Stomach (tissue), 8 donors: ENCODE measurements at regions not wholly inside any gene's neighbourhood (a gene's known extent, or its start where the extent isn't known, plus 50 kb on each side); places are given as distances from the start of the nearest gene placed in this dataset.
"Not testable (repeated sequence)": the region's sequence is repeated elsewhere in the genome, so short reads cannot be mapped to it uniquely, and the experiment has no call there.

ENCODE experiments used
- DNase-seq, 2 donors: peaks; one replicate each; pipeline versions ENCODE4 v3.0.0 to v3.0.0-alpha.2; 2013 to 2019
- H3K27ac ChIP-seq, 5 donors: fragments of 200-600 bp in 4 of 5; sonication (generic) in 4 of 5; one replicate each; pipeline ENCODE4 v1.5.1; 2013 to 2019; ENCODE audit warnings: mild to moderate bottlenecking in 1 of 5, moderate library complexity in 1 of 5
- H3K27me3 ChIP-seq, 3 donors: fragments of 200-600 bp; sonication (generic); one replicate each; pipeline ENCODE4 v1.5.1; 2017 to 2019; ENCODE audit warnings: mixed run types in 1 of 3
- H3K36me3 ChIP-seq, 4 donors: fragments of 200-600 bp; sonication (generic); 1 replicate in 3 of 4; 2 replicates in 1 of 4; pipeline ENCODE4 v1.5.1; 2016 to 2019
- H3K4me1 ChIP-seq, 4 donors: fragments of 200-600 bp; sonication (generic); one replicate each; pipeline ENCODE4 v1.5.1; 2016 to 2019
- H3K4me3 ChIP-seq, 4 donors: fragments of 200-600 bp; sonication (generic) in 3 of 4; one replicate each; pipeline ENCODE4 v1.5.1; 2016 to 2019; ENCODE audit warnings: mild to moderate bottlenecking in 1 of 4
- H3K9me3 ChIP-seq, 4 donors: fragments of 200-600 bp; sonication (generic); one replicate each; pipeline ENCODE4 v1.5.1; 2016 to 2019
- CTCF ChIP-seq, 7 experiments: fragments of 450-650 bp in 4 of 7; fragments of 200-600 bp in 3 of 7; sonication (generic) in 3 of 7; IDR thresholded peaks; one replicate each; pipeline ENCODE4 v1.5.1; 2016 to 2019; ENCODE audit warnings: antibody characterized with exemption in 7 of 7, control low read depth in 2 of 7, mild to moderate bottlenecking in 1 of 7
- EP300 ChIP-seq: sonication (generic); formaldehyde crosslinking; IDR thresholded peaks from one replicate; pipeline ENCODE4 v1.6.1; 2017; ENCODE audit warnings: antibody characterized with exemption
- POLR2A ChIP-seq, 4 donors: fragments of 450-650 bp; IDR thresholded peaks; one replicate each; pipeline ENCODE4 v1.6.1; 2016; ENCODE audit warnings: antibody characterized with exemption in 4 of 4, control low read depth in 2 of 4, mild to moderate bottlenecking in 1 of 4, moderate library complexity in 1 of 4
- POLR2AphosphoS5 ChIP-seq, 3 donors: sonication (generic); formaldehyde crosslinking; IDR thresholded peaks; one replicate each; pipeline ENCODE4 v1.6.1; 2016; ENCODE audit warnings: antibody characterized with exemption in 3 of 3
- WGBS, 5 donors: extraction: QIAGEN DNeasy Blood & Tissue Kit in 3 of 5; methylation state at CpG; one replicate each; pipeline versions ENCODE4 v1.1.5 to v1.1.7; 2013 to 2018; 5-methylcytosine and 5-hydroxymethylcytosine counted together
- intact Hi-C: fragments of 100-400 bp; cut with DNase I; formaldehyde crosslinking; loops from one replicate; pipeline ENCODE4 v1.15.1; 2023; ENCODE audit warnings: low total_unique reads
- donor health status: healthy with polysubstance abuse.
- donor health status: Bipolar disorder and iron deficiency.
- donor health status: healthy.

GRCh38 chr7:152501506-152501905 lies 65.7 kb upstream of the KMT2C start:
- H3K4me3 ChIP-seq, result no peak overlapping the region
- intact Hi-C loops, result no loop called here

DNA sequence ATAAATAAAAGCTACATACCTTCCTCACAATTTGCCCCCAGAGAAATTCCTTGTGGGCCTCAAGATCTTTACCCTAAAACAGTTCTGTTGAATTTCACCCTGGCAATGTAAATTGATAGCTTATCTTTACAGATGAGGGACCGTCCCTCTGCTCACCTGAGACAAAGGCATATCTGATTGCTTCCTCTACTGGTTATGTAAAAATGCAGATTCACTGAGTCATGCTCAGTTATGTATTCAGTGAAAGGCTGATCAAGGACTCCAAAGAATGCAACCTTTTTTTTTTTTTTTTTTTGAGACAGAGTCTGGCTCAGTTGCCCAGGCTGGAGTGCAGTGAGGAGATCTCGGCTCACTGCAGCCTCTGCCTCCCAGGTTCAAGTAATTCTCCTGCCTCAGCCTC lies 64.2 kb upstream of the KMT2C start:
- intact Hi-C loops, H3K9me3 ChIP-seq: not testable (repeated sequence)
- 49 to 76% (median 70%) methylated on average over 2 of the region's 2 CpGs for WGBS, 5 donors

More at GRCh38 chr7:152501506-152501905, 65.7 kb upstream of the KMT2C start:
- WGBS, 5 donors, result 87 to 97% (median 94%) methylated on average over 3 of the region's 3 CpGs
- Histone ChIP-seq H3K27me3 (no peaks in the 10 kb centered on the region), H3K27ac (no peak overlapping the region), H3K36me3 (no peaks in the 10 kb centered on the region), H3K4me1 (peaks cover 0 to 3% (median 0%) of the 10 kb centered on the region in 4 donors), H3K9me3 (no peaks in the 10 kb centered on the region)
- no peak for DNase-seq
- TF ChIP-seq POLR2AphosphoS5 (IDR thresholded peaks at IDR 0.05) (no peak), CTCF (IDR thresholded peaks at IDR 0.05) (no peak), POLR2A (IDR thresholded peaks at IDR 0.05) (no peak), EP300 (no peak)

GRCh38 chr7:152495867-152496266 lies 60.1 kb upstream of the KMT2C start:
- Histone ChIP-seq H3K4me3 (no peak overlapping the region), H3K4me1 (no peaks in the 10 kb centered on the region), H3K27ac (no peak overlapping the region), H3K9me3 (peaks cover 0 to 9% (median 0%) of the 10 kb centered on the region in 4 donors), H3K36me3 (no peaks in the 10 kb centered on the region), H3K27me3 (no peaks in the 10 kb centered on the region)
- intact Hi-C loops, result no loop called here
- TF ChIP-seq CTCF (IDR thresholded peaks at IDR 0.05) (no peak), EP300 (no peak), POLR2AphosphoS5 (IDR thresholded peaks at IDR 0.05) (no peak), POLR2A (IDR thresholded peaks at IDR 0.05) (no peak)
- no peak for DNase-seq
- 70 to 100% (median 90%) methylated on average over 2 of the region's 2 CpGs for WGBS, 5 donors

More for the DNA sequence above, 64.2 kb upstream of the KMT2C start:
- not testable (repeated sequence) for DNase-seq, H3K4me3 ChIP-seq, H3K4me1 ChIP-seq, H3K36me3 ChIP-seq, H3K27me3 ChIP-seq, H3K27ac ChIP-seq

- Histone ChIP-seq H3K9me3 (peaks cover 0 to 9% (median 0%) of the 10 kb centered on the region in 4 donors), H3K4me1 (no peaks in the 10 kb centered on the region), H3K4me3 (no peak overlapping the region), H3K27me3 (no peaks in the 10 kb centered on the region), H3K27ac (no peak overlapping the region), H3K36me3 (no peaks in the 10 kb centered on the region)
- intact Hi-C loops, result no loop called here
- WGBS, 5 donors, result 89 to 97% (median 97%) methylated on average over 3 of the region's 3 CpGs
- TF ChIP-seq POLR2AphosphoS5 (IDR thresholded peaks at IDR 0.05) (no peak), EP300 (no peak), POLR2A (IDR thresholded peaks at IDR 0.05) (no peak), CTCF (IDR thresholded peaks at IDR 0.05) (no peak)
- DNase-seq, result no peak
Measured at GRCh38 chr7:152492952-152493351, 57.1 kb upstream of the KMT2C start.

DNA sequence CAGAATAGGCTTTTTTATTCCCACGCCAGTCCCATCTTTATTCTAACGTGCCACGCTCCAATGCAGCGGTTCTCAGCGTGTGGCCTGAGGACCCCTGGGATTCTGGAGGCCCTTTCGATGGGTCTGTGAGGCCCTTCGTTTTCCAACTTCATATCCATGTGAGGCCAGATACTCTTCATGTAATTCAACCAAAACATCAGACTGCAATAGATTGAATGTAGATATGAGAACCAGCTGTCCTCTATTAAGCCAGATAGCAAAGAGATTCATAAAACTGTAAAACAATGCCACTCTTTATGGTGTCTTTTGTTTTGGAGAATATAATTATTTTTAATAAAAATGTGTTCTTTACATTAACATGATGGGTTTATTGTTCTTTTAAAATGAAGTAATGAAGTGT lies 53.2 kb upstream of the KMT2C start:
- Histone ChIP-seq H3K36me3 (no peaks in the 10 kb centered on the region), H3K4me1 (no peaks in the 10 kb centered on the region), H3K27me3 (no peaks in the 10 kb centered on the region), H3K27ac (no peak overlapping the region), H3K9me3 (no peaks in the 10 kb centered on the region), H3K4me3 (no peak overlapping the region)
- intact Hi-C loops, result no loop called here
- no peak for TF ChIP-seq POLR2A (IDR thresholded peaks at IDR 0.05)
- TF ChIP-seq POLR2AphosphoS5 (IDR thresholded peaks at IDR 0.05), result no peak
- no peak for TF ChIP-seq CTCF (IDR thresholded peaks at IDR 0.05)
- no peak for TF ChIP-seq EP300
- no peak for DNase-seq
- WGBS, 5 donors, result 86 to 94% (median 91%) methylated on average over 7 of the region's 7 CpGs
